GM12878 (cell line): ENCODE measurements at regions not wholly inside any gene's neighbourhood (a gene's known extent, or its start where the extent isn't known, plus 50 kb on each side); places are given as distances from the start of the nearest gene placed in this dataset.

ENCODE experiments used
- ATAC-seq: fragments of 200-7000 bp; cut with Tn5 transposase; 3 replicates; pipeline ENCODE4 v1.9.1; 2020; ENCODE audit warnings: mild to moderate bottlenecking, moderate library complexity
- BruUV-seq: library from RNA; stranded (reverse); fragments of 400-500 nt; replicated peaks from 2 replicates; lab custom pipeline; 2021; lab: Mats Ljungman, UMichigan
- CTCF ChIA-PET: fragments of 300-600 bp; sonication (Branson Sonifier 250); formaldehyde crosslinking; extraction: SDS; loops from one replicate; lab custom pipeline; 2021; ENCODE audit warnings: inconsistent platforms; lab: Yijun Ruan, JAX
- POLR2A ChIA-PET: fragments of 350-600 bp; formaldehyde crosslinking; extraction: SDS; loops from one replicate; lab custom pipeline; 2021; ENCODE audit warnings: inconsistent platforms; lab: Charles Lee
- RAD21 ChIA-PET: fragments of 300-600 bp; sonication (Branson Sonifier 250); formaldehyde crosslinking; loops from one replicate; lab custom pipeline; 2023; ENCODE audit warnings: antibody characterized with exemption; ENCODE audit not compliant: unreplicated experiment; lab: Charles Lee
- SMC1A ChIA-PET: fragments of 300-600 bp; sonication (Branson Sonifier 250); formaldehyde crosslinking; loops from one replicate; lab custom pipeline; 2023; ENCODE audit not compliant: unreplicated experiment, uncharacterized antibody; lab: Charles Lee
- DNase-seq: peaks from one replicate; pipeline ENCODE4 v3.0.0-alpha.2; 2011; ENCODE audit warnings: low read depth, low spot score
- FAIRE-seq: peaks from 3 replicates; lab custom pipeline; 2011; peaks lifted over from hg19 to GRCh38; lab: Jason Lieb, UNC
- H2AFZ ChIP-seq: 2 replicates; pipeline ENCODE4 v1.6.0; 2011; ENCODE audit warnings: low read depth, low read length, control low read depth; ENCODE audit not compliant: control insufficient read depth
- H3K27ac ChIP-seq: 2 replicates; pipeline ENCODE4 v1.5.1; 2011; ENCODE audit warnings: control low read depth; ENCODE audit not compliant: control insufficient read depth, insufficient read depth
- H3K27me3 ChIP-seq, 2 experiments: replicated peaks in 1 of 2; 2 replicates each; pipeline versions ENCODE4 v1.6.0 to v1.6.1; 2011; ENCODE audit warnings: low read length in 1 of 2; ENCODE audit not compliant: control insufficient read depth in 2 of 2, insufficient read depth in 2 of 2
- H3K36me3 ChIP-seq, 2 experiments: 2 replicates each; pipeline ENCODE4 v1.5.1; 2011; ENCODE audit warnings: low read length in 1 of 2; ENCODE audit not compliant: control insufficient read depth in 2 of 2, insufficient read depth in 2 of 2
- H3K4me1 ChIP-seq: 2 replicates; pipeline ENCODE4 v1.6.1; 2011; ENCODE audit warnings: mild to moderate bottlenecking, low read length, moderate library complexity, mixed read lengths; ENCODE audit not compliant: control insufficient read depth, insufficient read depth
- H3K4me2 ChIP-seq: 2 replicates; pipeline ENCODE4 v1.6.0; 2011; ENCODE audit warnings: control low read depth; ENCODE audit not compliant: control insufficient read depth, insufficient read depth
- H3K4me3 ChIP-seq: fragments of 200-600 bp; sonication (generic); 2 replicates; pipeline ENCODE4 v1.5.1; 2016
- H3K79me2 ChIP-seq: 2 replicates; pipeline ENCODE4 v1.6.0; 2011; ENCODE audit warnings: low read length; ENCODE audit not compliant: control insufficient read depth, insufficient read depth
- H3K9ac ChIP-seq: 2 replicates; pipeline ENCODE4 v1.8.0; 2011; ENCODE audit warnings: low read length, control low read depth, mixed read lengths; ENCODE audit not compliant: control insufficient read depth, insufficient read depth
- H3K9me3 ChIP-seq: replicated peaks from 3 replicates; pipeline ENCODE4 v1.5.1; 2011; ENCODE audit warnings: mild to moderate bottlenecking, low read length; ENCODE audit not compliant: control insufficient read depth, insufficient read depth
- H4K20me1 ChIP-seq: 2 replicates; pipeline ENCODE4 v1.6.0; 2011; ENCODE audit not compliant: control insufficient read depth, insufficient read depth
- BCL11A ChIP-seq: IDR thresholded peaks from 2 replicates; pipeline ENCODE4 v1.6.1; 2011; ENCODE audit warnings: low read depth, low read length
- CHD4 ChIP-seq: fragments of 200-600 bp; sonication (generic); IDR thresholded peaks from 2 replicates; pipeline ENCODE4 v1.6.1; 2016; ENCODE audit warnings: mild to moderate bottlenecking
- DPF2 ChIP-seq: fragments of 450-650 bp; IDR thresholded peaks from 2 replicates; pipeline ENCODE4 v1.6.1; 2017; ENCODE audit warnings: mild to moderate bottlenecking
- IKZF2 ChIP-seq, 2 experiments: fragments of 450-650 bp; IDR thresholded peaks; 2 replicates each; pipeline ENCODE4 v1.6.1; 2017; ENCODE audit warnings: mild to moderate bottlenecking in 2 of 2, moderate library complexity in 2 of 2
- MTA3 ChIP-seq: IDR thresholded peaks from 2 replicates; pipeline ENCODE4 v1.6.1; 2012; ENCODE audit warnings: low read length, inconsistent platforms, borderline replicate concordance
- PAX8 ChIP-seq: fragments of 450-650 bp; IDR thresholded peaks from 2 replicates; pipeline ENCODE4 v1.6.1; 2017; ENCODE audit warnings: mild to moderate bottlenecking, moderate library complexity
- POU2F2 ChIP-seq: IDR thresholded peaks from 3 replicates; pipeline ENCODE4 v1.6.1; 2011; ENCODE audit warnings: low read depth, mild to moderate bottlenecking, low read length, borderline replicate concordance
- RB1 ChIP-seq: fragments of 450-650 bp; formaldehyde crosslinking; IDR thresholded peaks from 2 replicates; pipeline ENCODE4 v1.6.1; 2017; ENCODE audit warnings: mild to moderate bottlenecking, borderline replicate concordance
- TBL1XR1 ChIP-seq: IDR thresholded peaks from 2 replicates; pipeline ENCODE4 v1.6.1; 2012; ENCODE audit warnings: low read depth, low read length, improper control_type of control experiment
- TCF12 ChIP-seq: IDR thresholded peaks from 2 replicates; pipeline ENCODE4 v1.6.1; 2011; ENCODE audit warnings: low read depth, mild to moderate bottlenecking, low read length
- ZZZ3 ChIP-seq: IDR thresholded peaks from 2 replicates; pipeline ENCODE4 v1.6.1; 2011; ENCODE audit warnings: low read depth; ENCODE audit not compliant: control insufficient read depth, insufficient read length
- WGBS: methylation state at CpG from one replicate; pipeline ENCODE4 v1.1.6; 2016; ENCODE audit warnings: low lambda C conversion rate; ENCODE audit not compliant: insufficient replicate concordance, insufficient coverage; ENCODE audit errors: missing lambda C conversion rate; 5-methylcytosine and 5-hydroxymethylcytosine counted together
- in situ Hi-C: fragments of 300-500 bp; cut with MboI; formaldehyde crosslinking; loops from 9 replicates; pipeline ENCODE4 v1.14.3; 2018; ENCODE audit warnings: mixed read lengths
- intact Hi-C: fragments of 100-400 bp; cut with micrococcal nuclease; formaldehyde crosslinking; loops from one replicate; pipeline ENCODE4 v1.14.2; 2022; ENCODE audit not compliant: unreplicated experiment
- TF ChIP-seq, protein P1 (sequence below): fragments of 150-350 bp; IDR thresholded peaks from 2 replicates; pipeline ENCODE4 v1.6.1; 2016; ENCODE audit warnings: low read depth, low read length
- TF ChIP-seq, protein P2 (sequence below): fragments of 450-650 bp; formaldehyde crosslinking; IDR thresholded peaks from 2 replicates; pipeline ENCODE4 v1.5.0; 2022; ENCODE audit warnings: mild to moderate bottlenecking, missing genetic modification characterization
- TF ChIP-seq, protein P3 (sequence below): fragments of 450-650 bp; formaldehyde crosslinking; IDR thresholded peaks from 2 replicates; pipeline ENCODE4 v1.4.0; 2020; ENCODE audit warnings: mild to moderate bottlenecking, moderate library complexity

DNA sequence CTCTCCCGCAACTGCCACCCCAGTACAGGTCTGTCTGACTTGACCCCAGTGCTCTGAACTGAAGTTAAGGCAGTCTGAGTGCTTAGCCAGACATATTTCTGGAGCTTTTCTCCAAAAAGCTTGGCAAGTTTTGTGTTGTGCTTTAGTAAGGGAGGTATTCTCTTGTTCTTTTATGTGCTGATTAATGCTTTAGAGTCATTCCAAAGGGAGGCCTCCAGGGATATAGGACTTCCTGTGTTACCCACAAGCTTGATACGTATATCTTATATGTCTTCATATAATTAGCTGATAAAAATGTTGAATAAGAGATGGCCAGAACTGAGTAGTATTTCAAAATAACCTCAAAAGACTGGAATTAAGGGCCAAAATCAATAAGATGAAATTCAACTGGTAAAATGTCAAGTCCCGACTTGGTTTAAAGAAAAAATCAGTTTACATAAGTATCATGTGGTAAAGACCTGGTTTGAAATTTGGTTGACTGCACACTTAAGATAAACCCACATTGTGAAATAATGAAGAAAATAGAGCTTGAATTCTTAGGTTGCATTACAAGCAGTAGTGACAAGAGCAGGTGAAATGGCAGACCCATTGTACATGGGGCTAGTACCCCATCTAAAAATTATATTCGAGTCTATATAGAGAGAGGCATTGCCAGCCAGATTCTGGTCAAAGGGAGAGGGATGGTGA is 226.9 kb downstream of the SNX19 start:
- ChIA-PET POLR2A (no interaction called here), RAD21 (no interaction called here), CTCF (interaction anchor here (0.9 kb wide), 1 partner anchor 10 kb away, joined by 3 read pairs; no protein-coding TSS in a partner anchor), SMC1A (no interaction called here)
- DNase-seq (no peak), FAIRE-seq (no peak), ATAC-seq (no peak)
- H3K4me2 ChIP-seq, result no peak overlapping the region
- BruUV-seq, result no TSS peak
- intact Hi-C loops (loop anchor here (10.0 kb wide), 1 partner anchor 255 kb away; no protein-coding TSS in a partner anchor), in situ Hi-C loops (no loop called here)
- no peaks in the 10 kb centered on the region for H3K36me3 ChIP-seq
- H3K4me3 ChIP-seq, result no peak overlapping the region
- H3K27ac ChIP-seq, result no peak overlapping the region
- H2AFZ ChIP-seq, result no peak overlapping the region
- H3K4me1 ChIP-seq, result no peaks in the 10 kb centered on the region
- H3K79me2 ChIP-seq, result no peaks in the 10 kb centered on the region
- H4K20me1 ChIP-seq, result no peaks in the 10 kb centered on the region
- no peaks in the 10 kb centered on the region; a peak in 1 of 4 replicates for H3K27me3 ChIP-seq
- H3K9ac ChIP-seq, result no peak overlapping the region
- H3K9me3 ChIP-seq, result no peaks in the 10 kb centered on the region
- WGBS, result 37% methylated on average over 4 of the region's 4 CpGs
- no peak for TF ChIP-seq MTA3
- TF ChIP-seq, protein P1, sequence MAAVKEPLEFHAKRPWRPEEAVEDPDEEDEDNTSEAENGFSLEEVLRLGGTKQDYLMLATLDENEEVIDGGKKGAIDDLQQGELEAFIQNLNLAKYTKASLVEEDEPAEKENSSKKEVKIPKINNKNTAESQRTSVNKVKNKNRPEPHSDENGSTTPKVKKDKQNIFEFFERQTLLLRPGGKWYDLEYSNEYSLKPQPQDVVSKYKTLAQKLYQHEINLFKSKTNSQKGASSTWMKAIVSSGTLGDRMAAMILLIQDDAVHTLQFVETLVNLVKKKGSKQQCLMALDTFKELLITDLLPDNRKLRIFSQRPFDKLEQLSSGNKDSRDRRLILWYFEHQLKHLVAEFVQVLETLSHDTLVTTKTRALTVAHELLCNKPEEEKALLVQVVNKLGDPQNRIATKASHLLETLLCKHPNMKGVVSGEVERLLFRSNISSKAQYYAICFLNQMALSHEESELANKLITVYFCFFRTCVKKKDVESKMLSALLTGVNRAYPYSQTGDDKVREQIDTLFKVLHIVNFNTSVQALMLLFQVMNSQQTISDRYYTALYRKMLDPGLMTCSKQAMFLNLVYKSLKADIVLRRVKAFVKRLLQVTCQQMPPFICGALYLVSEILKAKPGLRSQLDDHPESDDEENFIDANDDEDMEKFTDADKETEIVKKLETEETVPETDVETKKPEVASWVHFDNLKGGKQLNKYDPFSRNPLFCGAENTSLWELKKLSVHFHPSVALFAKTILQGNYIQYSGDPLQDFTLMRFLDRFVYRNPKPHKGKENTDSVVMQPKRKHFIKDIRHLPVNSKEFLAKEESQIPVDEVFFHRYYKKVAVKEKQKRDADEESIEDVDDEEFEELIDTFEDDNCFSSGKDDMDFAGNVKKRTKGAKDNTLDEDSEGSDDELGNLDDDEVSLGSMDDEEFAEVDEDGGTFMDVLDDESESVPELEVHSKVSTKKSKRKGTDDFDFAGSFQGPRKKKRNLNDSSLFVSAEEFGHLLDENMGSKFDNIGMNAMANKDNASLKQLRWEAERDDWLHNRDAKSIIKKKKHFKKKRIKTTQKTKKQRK, result no peak
- TF ChIP-seq, protein P2, sequence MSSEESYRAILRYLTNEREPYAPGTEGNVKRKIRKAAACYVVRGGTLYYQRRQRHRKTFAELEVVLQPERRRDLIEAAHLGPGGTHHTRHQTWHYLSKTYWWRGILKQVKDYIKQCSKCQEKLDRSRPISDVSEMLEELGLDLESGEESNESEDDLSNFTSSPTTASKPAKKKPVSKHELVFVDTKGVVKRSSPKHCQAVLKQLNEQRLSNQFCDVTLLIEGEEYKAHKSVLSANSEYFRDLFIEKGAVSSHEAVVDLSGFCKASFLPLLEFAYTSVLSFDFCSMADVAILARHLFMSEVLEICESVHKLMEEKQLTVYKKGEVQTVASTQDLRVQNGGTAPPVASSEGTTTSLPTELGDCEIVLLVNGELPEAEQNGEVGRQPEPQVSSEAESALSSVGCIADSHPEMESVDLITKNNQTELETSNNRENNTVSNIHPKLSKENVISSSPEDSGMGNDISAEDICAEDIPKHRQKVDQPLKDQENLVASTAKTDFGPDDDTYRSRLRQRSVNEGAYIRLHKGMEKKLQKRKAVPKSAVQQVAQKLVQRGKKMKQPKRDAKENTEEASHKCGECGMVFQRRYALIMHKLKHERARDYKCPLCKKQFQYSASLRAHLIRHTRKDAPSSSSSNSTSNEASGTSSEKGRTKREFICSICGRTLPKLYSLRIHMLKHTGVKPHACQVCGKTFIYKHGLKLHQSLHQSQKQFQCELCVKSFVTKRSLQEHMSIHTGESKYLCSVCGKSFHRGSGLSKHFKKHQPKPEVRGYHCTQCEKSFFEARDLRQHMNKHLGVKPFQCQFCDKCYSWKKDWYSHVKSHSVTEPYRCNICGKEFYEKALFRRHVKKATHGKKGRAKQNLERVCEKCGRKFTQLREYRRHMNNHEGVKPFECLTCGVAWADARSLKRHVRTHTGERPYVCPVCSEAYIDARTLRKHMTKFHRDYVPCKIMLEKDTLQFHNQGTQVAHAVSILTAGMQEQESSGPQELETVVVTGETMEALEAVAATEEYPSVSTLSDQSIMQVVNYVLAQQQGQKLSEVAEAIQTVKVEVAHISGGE, result no peak
- no peak for TF ChIP-seq RB1
- TF ChIP-seq BCL11A, result no peak
- TF ChIP-seq DPF2, result no peak
- TF ChIP-seq TCF12, result no peak
- TF ChIP-seq TBL1XR1, result no peak
- TF ChIP-seq POU2F2, result no peak
- TF ChIP-seq, protein P3, sequence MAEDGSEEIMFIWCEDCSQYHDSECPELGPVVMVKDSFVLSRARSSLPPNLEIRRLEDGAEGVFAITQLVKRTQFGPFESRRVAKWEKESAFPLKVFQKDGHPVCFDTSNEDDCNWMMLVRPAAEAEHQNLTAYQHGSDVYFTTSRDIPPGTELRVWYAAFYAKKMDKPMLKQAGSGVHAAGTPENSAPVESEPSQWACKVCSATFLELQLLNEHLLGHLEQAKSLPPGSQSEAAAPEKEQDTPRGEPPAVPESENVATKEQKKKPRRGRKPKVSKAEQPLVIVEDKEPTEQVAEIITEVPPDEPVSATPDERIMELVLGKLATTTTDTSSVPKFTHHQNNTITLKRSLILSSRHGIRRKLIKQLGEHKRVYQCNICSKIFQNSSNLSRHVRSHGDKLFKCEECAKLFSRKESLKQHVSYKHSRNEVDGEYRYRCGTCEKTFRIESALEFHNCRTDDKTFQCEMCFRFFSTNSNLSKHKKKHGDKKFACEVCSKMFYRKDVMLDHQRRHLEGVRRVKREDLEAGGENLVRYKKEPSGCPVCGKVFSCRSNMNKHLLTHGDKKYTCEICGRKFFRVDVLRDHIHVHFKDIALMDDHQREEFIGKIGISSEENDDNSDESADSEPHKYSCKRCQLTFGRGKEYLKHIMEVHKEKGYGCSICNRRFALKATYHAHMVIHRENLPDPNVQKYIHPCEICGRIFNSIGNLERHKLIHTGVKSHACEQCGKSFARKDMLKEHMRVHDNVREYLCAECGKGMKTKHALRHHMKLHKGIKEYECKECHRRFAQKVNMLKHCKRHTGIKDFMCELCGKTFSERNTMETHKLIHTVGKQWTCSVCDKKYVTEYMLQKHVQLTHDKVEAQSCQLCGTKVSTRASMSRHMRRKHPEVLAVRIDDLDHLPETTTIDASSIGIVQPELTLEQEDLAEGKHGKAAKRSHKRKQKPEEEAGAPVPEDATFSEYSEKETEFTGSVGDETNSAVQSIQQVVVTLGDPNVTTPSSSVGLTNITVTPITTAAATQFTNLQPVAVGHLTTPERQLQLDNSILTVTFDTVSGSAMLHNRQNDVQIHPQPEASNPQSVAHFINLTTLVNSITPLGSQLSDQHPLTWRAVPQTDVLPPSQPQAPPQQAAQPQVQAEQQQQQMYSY (CRISPR knock-in tag), result no peak
- TF ChIP-seq ZZZ3, result no peak
- TF ChIP-seq PAX8, result no peak
- TF ChIP-seq CHD4, result no peak
- no peak for TF ChIP-seq IKZF2 (IDR thresholded peaks at IDR 0.05)
